GM10266 (cell line): ENCODE measurements at regions not wholly inside any gene's neighbourhood (a gene's known extent, or its start where the extent isn't known, plus 50 kb on each side); places are given as distances from the start of the nearest gene placed in this dataset.

Experiments used
- DNase-seq: peaks from one replicate; pipeline ENCODE4 v3.0.0; 2012; ENCODE audit errors: extremely low spot score
- CTCF ChIP-seq: IDR thresholded peaks from 2 replicates; pipeline ENCODE4 v1.5.1; 2012; ENCODE audit warnings: mild to moderate bottlenecking, low read depth; ENCODE audit not compliant: control insufficient read depth, insufficient read depth; ENCODE audit errors: missing control alignments

DNA sequence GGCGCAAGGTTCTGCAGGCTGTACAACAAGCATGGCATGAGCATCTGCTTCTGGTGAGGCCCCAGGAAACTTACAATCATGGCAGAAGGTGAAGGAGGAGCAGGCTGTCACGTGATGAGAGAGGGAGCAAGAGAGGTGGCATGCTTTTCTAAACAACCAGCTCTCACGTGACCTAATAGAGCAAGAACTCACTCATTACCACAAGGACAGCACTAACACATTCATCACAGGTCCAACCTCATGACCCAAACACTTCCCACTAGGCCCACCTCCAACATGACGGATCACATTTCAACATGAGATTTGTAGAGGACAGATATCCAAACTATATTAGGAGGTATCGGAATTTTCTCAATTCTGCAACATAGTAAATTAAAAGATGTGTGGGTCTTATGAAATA is 108.8 kb upstream of the DLX2 start:
- TF ChIP-seq CTCF = no peak

DNA sequence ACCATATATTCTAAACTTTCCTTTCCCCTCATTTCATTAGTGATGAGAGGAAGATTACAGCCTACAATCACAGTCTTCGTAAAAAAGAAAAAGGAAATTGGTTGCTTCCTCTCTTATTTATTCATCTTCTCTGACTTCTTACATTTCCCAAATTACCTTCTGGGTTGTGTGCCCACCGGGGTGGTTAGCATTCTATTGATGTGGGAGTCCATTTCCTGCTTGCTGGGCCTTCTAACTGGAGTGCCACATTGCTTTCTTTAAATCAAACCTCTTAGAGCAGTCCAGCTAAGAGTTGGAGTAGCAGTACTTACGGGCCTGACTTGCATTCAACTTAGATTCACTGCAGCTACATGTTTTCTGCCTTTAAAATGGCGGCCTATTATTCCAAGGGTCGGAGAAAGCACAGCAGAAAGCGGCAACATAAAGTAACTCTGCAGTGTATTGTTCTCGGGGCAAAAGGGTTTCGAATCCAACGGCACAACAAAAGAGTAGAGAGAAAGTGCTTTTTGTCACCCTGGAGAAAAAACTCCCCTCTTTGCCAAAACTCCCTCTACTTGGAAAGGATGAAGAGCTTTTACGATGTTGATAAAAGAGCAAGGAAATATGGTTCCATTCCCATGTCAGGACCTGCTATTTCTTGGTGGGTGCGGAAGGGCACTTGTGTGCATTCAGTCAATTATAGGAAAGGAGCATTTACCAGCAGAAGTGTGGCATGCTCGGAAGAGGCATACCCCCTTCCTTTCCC is 110.6 kb upstream of the DLX2 start:
- TF ChIP-seq CTCF = no peak
- no peak for DNase-seq

More for the DNA sequence above, 108.8 kb upstream of the DLX2 start:
- no peak for DNase-seq

- no peak for DNase-seq
- no peak for TF ChIP-seq CTCF
Observed at GRCh38 chr2:172214252-172214651, 111.6 kb upstream of the DLX2 start.

GRCh38 chr2:172215172-172215935 is 112.7 kb upstream of the DLX2 start:
- no peak for DNase-seq
- no peak for TF ChIP-seq CTCF

- no peak for TF ChIP-seq CTCF
Observed at GRCh38 chr2:172215936-172216335, 113.2 kb upstream of the DLX2 start.

DNA sequence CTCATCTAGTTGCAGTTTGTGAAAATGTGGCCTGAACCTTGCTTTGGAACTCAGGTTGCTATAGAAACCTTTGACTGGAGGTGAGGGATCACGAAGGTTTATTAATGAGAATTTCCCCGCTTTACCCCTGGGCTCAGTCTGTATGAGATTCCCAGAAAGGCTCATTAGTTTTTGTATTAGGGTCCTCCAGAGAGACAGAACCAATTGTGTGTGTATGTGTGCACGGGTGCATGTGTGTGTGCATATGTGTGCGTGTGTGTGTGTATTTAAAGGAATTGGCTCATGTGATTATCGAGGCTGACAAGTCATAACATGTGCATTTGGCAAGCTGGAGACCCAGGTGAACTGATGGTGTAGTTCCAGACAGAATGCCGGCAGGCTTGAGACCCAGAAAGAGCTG is 113.8 kb upstream of the DLX2 start:
- no peak for DNase-seq
- no peak for TF ChIP-seq CTCF

More at GRCh38 chr2:172215936-172216335, 113.2 kb upstream of the DLX2 start:
- no peak for DNase-seq

DNA sequence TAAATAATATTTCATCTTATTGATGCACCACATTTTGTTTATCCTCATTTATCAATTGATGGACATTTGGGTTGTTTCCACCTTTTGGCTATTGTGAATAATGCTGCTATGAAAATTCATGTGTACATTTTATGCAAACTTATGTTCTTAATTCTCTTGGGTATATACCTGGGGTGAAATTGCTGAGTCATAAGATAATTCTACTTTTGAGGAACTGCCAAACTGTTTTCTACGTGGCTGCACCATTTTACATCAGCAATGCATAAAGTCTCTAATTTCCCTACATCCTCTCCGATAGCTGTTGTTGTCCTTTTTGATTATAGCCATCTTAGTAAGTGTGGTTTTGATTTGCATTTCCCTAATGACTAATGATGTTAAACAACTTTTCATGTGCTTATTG is 116.5 kb upstream of the DLX2 start:
- no peak for DNase-seq
- TF ChIP-seq CTCF = no peak
